HEK293T (cell line): ENCODE measurements at regions not wholly inside any gene's neighbourhood (a gene's known extent, or its start where the extent isn't known, plus 50 kb on each side); places are given as distances from the start of the nearest gene placed in this dataset.

Experiments
- CTCF ChIA-PET: fragments of 350-600 bp; formaldehyde crosslinking; extraction: SDS; loops from one replicate; lab custom pipeline; 2021; ENCODE audit warnings: antibody characterized with exemption, inconsistent platforms; lab: Yijun Ruan, JAX
- POLR2A ChIA-PET: fragments of 350-600 bp; formaldehyde crosslinking; extraction: SDS; loops from one replicate; lab custom pipeline; 2020; ENCODE audit warnings: antibody characterized with exemption, inconsistent platforms; lab: Yijun Ruan, JAX
- DNase-seq: peaks from one replicate; pipeline ENCODE4 v3.0.0; 2012; ENCODE audit warnings: mixed read lengths; ENCODE audit errors: extremely low spot score
- ARNT ChIP-seq: fragments of 450-650 bp; IDR thresholded peaks from 2 replicates; pipeline ENCODE4 v1.6.1; 2017; ENCODE audit warnings: mild to moderate bottlenecking
- BHLHE40 ChIP-seq: fragments of 450-650 bp; IDR thresholded peaks from 2 replicates; pipeline ENCODE4 v1.6.1; 2016; ENCODE audit warnings: mild to moderate bottlenecking, moderate library complexity, borderline replicate concordance
- CTBP1 ChIP-seq: fragments of 450-650 bp; IDR thresholded peaks from 2 replicates; pipeline ENCODE4 v1.6.1; 2016; ENCODE audit warnings: borderline replicate concordance
- ELF4 ChIP-seq: fragments of 450-650 bp; IDR thresholded peaks from 2 replicates; pipeline ENCODE4 v1.6.1; 2017; ENCODE audit warnings: antibody characterized with exemption
- FOXA1 ChIP-seq: fragments of 450-650 bp; IDR thresholded peaks from 2 replicates; pipeline ENCODE4 v1.6.1; 2016; ENCODE audit warnings: mild to moderate bottlenecking
- FOXK2 ChIP-seq: fragments of 450-650 bp; IDR thresholded peaks from 2 replicates; pipeline ENCODE4 v1.6.1; 2016; ENCODE audit warnings: mild to moderate bottlenecking
- FOXM1 ChIP-seq: fragments of 450-650 bp; IDR thresholded peaks from 2 replicates; pipeline ENCODE4 v1.6.1; 2017; ENCODE audit warnings: mild to moderate bottlenecking, borderline replicate concordance
- HDGF ChIP-seq: fragments of 450-650 bp; IDR thresholded peaks from 2 replicates; pipeline ENCODE4 v1.6.1; 2017; ENCODE audit warnings: antibody characterized with exemption, borderline replicate concordance
- L3MBTL2 ChIP-seq: fragments of 450-650 bp; conservative IDR thresholded peaks from 2 replicates; pipeline ENCODE4 v1.6.1; 2016; ENCODE audit warnings: mild to moderate bottlenecking
- LEF1 ChIP-seq: fragments of 450-650 bp; IDR thresholded peaks from 2 replicates; pipeline ENCODE4 v1.6.1; 2017; ENCODE audit warnings: mild to moderate bottlenecking, borderline replicate concordance
- NFRKB ChIP-seq: fragments of 450-650 bp; IDR thresholded peaks from 2 replicates; pipeline ENCODE4 v1.6.1; 2016; ENCODE audit warnings: mild to moderate bottlenecking, moderate library complexity
- SP1 ChIP-seq: fragments of 450-650 bp; IDR thresholded peaks from 2 replicates; pipeline ENCODE4 v1.6.1; 2017
- SUZ12 ChIP-seq: fragments of 450-650 bp; IDR thresholded peaks from 2 replicates; pipeline ENCODE4 v1.6.1; 2016; ENCODE audit warnings: mild to moderate bottlenecking
- TARDBP ChIP-seq: fragments of 450-650 bp; IDR thresholded peaks from 2 replicates; pipeline ENCODE4 v1.6.1; 2016
- ZNF384 ChIP-seq: fragments of 450-650 bp; IDR thresholded peaks from 2 replicates; pipeline ENCODE4 v1.6.1; 2016
- TF ChIP-seq, protein P1 (sequence below): fragments of 450-650 bp; IDR thresholded peaks from 2 replicates; pipeline ENCODE4 v1.6.1; 2016

DNA sequence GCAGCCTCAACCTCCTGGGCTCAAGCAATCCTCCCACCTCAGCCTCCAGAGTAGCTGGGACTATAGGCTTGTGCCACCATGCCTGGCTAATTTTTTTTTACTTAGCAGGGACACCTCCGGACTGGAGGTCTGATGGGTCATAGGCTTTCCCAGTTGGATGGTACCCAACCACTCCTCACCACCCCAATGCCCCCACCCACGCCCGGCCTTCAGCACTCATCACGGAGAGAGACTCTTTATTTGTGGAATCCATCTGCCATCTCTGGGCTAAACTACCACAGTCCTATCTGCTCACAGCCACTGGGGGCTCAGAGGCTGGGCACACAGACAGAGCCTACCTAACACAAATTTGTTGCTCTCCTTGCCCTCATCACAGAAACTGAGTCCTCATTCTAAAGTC lies 58.3 kb upstream of the STXBP1 start:
- no peak for DNase-seq
- TF ChIP-seq ELF4 (no peak), LEF1 (no peak), ZNF384 (no peak), CTBP1 (no peak), L3MBTL2 (no peak), FOXK2 (no peak), NFRKB (no peak), ARNT (no peak), FOXM1 (no peak), BHLHE40 (no peak), SP1 (no peak), FOXA1 (no peak), TARDBP (no peak), HDGF (no peak), SUZ12 (no peak)
- TF ChIP-seq, protein P1, sequence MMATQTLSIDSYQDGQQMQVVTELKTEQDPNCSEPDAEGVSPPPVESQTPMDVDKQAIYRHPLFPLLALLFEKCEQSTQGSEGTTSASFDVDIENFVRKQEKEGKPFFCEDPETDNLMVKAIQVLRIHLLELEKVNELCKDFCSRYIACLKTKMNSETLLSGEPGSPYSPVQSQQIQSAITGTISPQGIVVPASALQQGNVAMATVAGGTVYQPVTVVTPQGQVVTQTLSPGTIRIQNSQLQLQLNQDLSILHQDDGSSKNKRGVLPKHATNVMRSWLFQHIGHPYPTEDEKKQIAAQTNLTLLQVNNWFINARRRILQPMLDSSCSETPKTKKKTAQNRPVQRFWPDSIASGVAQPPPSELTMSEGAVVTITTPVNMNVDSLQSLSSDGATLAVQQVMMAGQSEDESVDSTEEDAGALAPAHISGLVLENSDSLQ = no peak
- POLR2A ChIA-PET = no interaction called here
- CTCF ChIA-PET = no interaction called here

- DNase-seq = no peak
- no peak for TF ChIP-seq ZNF384
- CTCF ChIA-PET = no interaction called here
- POLR2A ChIA-PET = no interaction called here
These were observed 56.9 kb upstream of the STXBP1 start for GRCh38 chr9:127554966-127555839.

GRCh38 chr9:127555840-127556820 lies 55.9 kb upstream of the STXBP1 start:
- CTCF ChIA-PET = no interaction called here
- TF ChIP-seq FOXK2 (no peak), TARDBP (no peak), LEF1 (no peak), CTBP1 (no peak), ELF4 (no peak), ZNF384 (no peak), SUZ12 (no peak), L3MBTL2 (no peak), FOXA1 (no peak), HDGF (no peak), NFRKB (no peak), ARNT (no peak), BHLHE40 (no peak), FOXM1 (no peak)
- TF ChIP-seq, protein P1 = no peak
- DNase-seq = no peak
- POLR2A ChIA-PET = no interaction called here

- ChIA-PET POLR2A (no interaction called here), CTCF (no interaction called here)
- TF ChIP-seq L3MBTL2 = no peak
- no peak for TF ChIP-seq FOXK2
- no peak for TF ChIP-seq HDGF
- no peak for TF ChIP-seq CTBP1
- no peak for TF ChIP-seq ARNT
- DNase-seq = no peak
These were observed 55.2 kb upstream of the STXBP1 start for GRCh38 chr9:127556871-127557270.

- CTCF ChIA-PET = no interaction called here
- POLR2A ChIA-PET = interaction anchor here (1.0 kb wide), 1 partner anchor 11 kb away, joined by 5 read pairs; a partner anchor contains a TSS
- no peak for DNase-seq
- no peak for TF ChIP-seq ELF4
- TF ChIP-seq NFRKB = no peak
- no peak for TF ChIP-seq BHLHE40
- no peak for TF ChIP-seq SP1
- no peak for TF ChIP-seq ZNF384
- TF ChIP-seq LEF1 = no peak
- no peak for TF ChIP-seq FOXK2
- no peak for TF ChIP-seq FOXA1
- no peak for TF ChIP-seq ARNT
These were observed 54.6 kb upstream of the STXBP1 start for GRCh38 chr9:127557466-127557869.

DNA sequence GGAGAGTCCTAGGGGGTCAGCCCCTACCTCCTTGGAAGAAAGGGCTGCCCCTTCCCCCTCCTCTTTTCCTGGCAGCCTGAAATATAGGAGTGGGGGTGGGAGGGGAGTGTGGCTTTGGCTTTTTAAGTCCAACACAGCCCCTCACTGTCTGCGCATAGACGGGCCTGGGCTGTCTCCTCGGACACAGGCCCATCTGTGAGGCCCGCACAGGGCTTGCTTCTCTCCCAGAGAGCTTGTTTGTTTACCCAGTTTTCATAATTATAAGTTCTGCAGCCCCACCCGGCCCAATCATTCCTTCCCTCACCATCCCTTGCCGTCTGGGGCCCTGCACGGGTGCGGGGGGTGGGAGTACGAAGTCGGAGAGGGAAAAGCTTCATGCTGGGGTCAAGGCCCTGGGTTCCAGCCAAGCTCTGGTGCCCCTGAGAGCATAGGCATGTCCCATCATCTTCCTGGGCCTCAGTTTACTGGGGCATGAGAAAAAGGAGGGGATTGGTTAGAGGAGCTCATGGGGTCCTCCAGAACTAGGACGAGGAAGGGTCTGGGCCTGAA lies 54.0 kb upstream of the STXBP1 start:
- ChIA-PET CTCF (no interaction called here), POLR2A (interaction anchor here (0.5 to 1.0 kb wide), 3 partner anchors 10 to 50 kb away, joined by 3 to 5 read pairs (median 4); a partner anchor contains a TSS)
- TF ChIP-seq FOXK2 = no peak
- no peak for TF ChIP-seq L3MBTL2
- TF ChIP-seq SP1 = no peak
- no peak for DNase-seq
